A549 (cell line): ENCODE measurements at regions not wholly inside any gene's neighbourhood (a gene's known extent, or its start where the extent isn't known, plus 50 kb on each side); places are given as distances from the start of the nearest gene placed in this dataset.

Experiments used
- FOSL2 ChIP-seq, 2 experiments: fragments of 450-650 bp in 1 of 2; fragments of >200 bp in 1 of 2; sonication (Bioruptor Twin) in 1 of 2; formaldehyde crosslinking; IDR thresholded peaks; 2 replicates each; pipeline versions ENCODE4 v1.5.0 to v1.6.1; 2016 to 2020; ENCODE audit warnings: mild to moderate bottlenecking in 1 of 2, moderate library complexity in 1 of 2
- GATA3 ChIP-seq: IDR thresholded peaks from 2 replicates; pipeline ENCODE4 v1.6.1; 2012; ENCODE audit warnings: borderline replicate concordance
- MAFK ChIP-seq: fragments of 450-650 bp; IDR thresholded peaks from 2 replicates; pipeline ENCODE4 v1.6.1; 2014; ENCODE audit not compliant: partially characterized antibody
- SMC3 ChIP-seq: fragments of >200 bp; sonication (Bioruptor Twin); formaldehyde crosslinking; IDR thresholded peaks from 3 replicates; pipeline ENCODE4 v1.6.1; 2018; ENCODE audit warnings: inconsistent platforms
- ZFP36 ChIP-seq: fragments of 450-650 bp; IDR thresholded peaks from 2 replicates; pipeline ENCODE4 v1.6.1; 2014; ENCODE audit warnings: borderline replicate concordance; ENCODE audit not compliant: partially characterized antibody
- TF ChIP-seq, protein P1 (sequence below): fragments of >200 bp; sonication (Bioruptor Twin); formaldehyde crosslinking; IDR thresholded peaks from 3 replicates; pipeline ENCODE4 v1.5.1; 2016

GRCh38 chr15:95646484-95647273 is 683.8 kb upstream of the NR2F2 start:
- TF ChIP-seq ZFP36 (no peak), FOSL2 (IDR thresholded peaks at IDR 0.05) (no peak), FOSL2 (CRISPR knock-in tag; IDR thresholded peaks at IDR 0.05) (no peak), MAFK (no peak), GATA3 (no peak), SMC3 (no peak)
- TF ChIP-seq, protein P1, sequence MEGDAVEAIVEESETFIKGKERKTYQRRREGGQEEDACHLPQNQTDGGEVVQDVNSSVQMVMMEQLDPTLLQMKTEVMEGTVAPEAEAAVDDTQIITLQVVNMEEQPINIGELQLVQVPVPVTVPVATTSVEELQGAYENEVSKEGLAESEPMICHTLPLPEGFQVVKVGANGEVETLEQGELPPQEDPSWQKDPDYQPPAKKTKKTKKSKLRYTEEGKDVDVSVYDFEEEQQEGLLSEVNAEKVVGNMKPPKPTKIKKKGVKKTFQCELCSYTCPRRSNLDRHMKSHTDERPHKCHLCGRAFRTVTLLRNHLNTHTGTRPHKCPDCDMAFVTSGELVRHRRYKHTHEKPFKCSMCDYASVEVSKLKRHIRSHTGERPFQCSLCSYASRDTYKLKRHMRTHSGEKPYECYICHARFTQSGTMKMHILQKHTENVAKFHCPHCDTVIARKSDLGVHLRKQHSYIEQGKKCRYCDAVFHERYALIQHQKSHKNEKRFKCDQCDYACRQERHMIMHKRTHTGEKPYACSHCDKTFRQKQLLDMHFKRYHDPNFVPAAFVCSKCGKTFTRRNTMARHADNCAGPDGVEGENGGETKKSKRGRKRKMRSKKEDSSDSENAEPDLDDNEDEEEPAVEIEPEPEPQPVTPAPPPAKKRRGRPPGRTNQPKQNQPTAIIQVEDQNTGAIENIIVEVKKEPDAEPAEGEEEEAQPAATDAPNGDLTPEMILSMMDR = no peak
